Tibial artery (tissue), 4 donors: ENCODE measurements at regions not wholly inside any gene's neighbourhood (a gene's known extent, or its start where the extent isn't known, plus 50 kb on each side); places are given as distances from the start of the nearest gene placed in this dataset.

Experiments used
- DNase-seq, 2 donors: peaks; one replicate each; pipeline ENCODE4 v3.0.0-alpha.2; 2019
- H3K27ac ChIP-seq, 2 donors: fragments of 200-600 bp; sonication (generic) in 1 of 2; 1 replicate in 1 of 2; 2 replicates in 1 of 2; pipeline ENCODE4 v1.5.1; 2018 to 2019; ENCODE audit warnings: mild to moderate bottlenecking in 1 of 2
- H3K27me3 ChIP-seq, 2 donors: fragments of 200-600 bp; sonication (generic) in 1 of 2; one replicate each; pipeline versions ENCODE4 v1.5.1 to v1.6.0; 2016 to 2019
- H3K36me3 ChIP-seq, 3 donors: fragments of 200-600 bp; sonication (generic) in 2 of 3; one replicate each; pipeline ENCODE4 v1.5.1; 2016 to 2019; ENCODE audit warnings: mild to moderate bottlenecking in 2 of 3
- H3K4me1 ChIP-seq, 4 donors: fragments of 200-600 bp; sonication (generic) in 2 of 4; 1 replicate in 3 of 4; 2 replicates in 1 of 4; pipeline ENCODE4 v1.5.1; 2016 to 2019
- H3K4me3 ChIP-seq, 2 donors: fragments of 200-600 bp; sonication (generic) in 1 of 2; 1 replicate in 1 of 2; 2 replicates in 1 of 2; pipeline ENCODE4 v1.5.1; 2018 to 2019; ENCODE audit warnings: mild to moderate bottlenecking in 2 of 2
- H3K9me3 ChIP-seq, 3 donors: fragments of 200-600 bp; sonication (generic) in 1 of 3; one replicate each; pipeline ENCODE4 v1.5.1; 2016 to 2019
- intact Hi-C: fragments of 100-400 bp; cut with DNase I; formaldehyde crosslinking; loops from one replicate; pipeline ENCODE4 v1.15.0; 2023; ENCODE audit warnings: low total_unique reads
- TF ChIP-seq, protein P1 (sequence below), 2 experiments: fragments of 200-600 bp in 1 of 2; fragments of 450-650 bp in 1 of 2; IDR thresholded peaks; one replicate each; pipeline ENCODE4 v1.5.1; 2017 to 2019; ENCODE audit warnings: antibody characterized with exemption in 2 of 2, mild to moderate bottlenecking in 1 of 2, moderate library complexity in 1 of 2

DNA sequence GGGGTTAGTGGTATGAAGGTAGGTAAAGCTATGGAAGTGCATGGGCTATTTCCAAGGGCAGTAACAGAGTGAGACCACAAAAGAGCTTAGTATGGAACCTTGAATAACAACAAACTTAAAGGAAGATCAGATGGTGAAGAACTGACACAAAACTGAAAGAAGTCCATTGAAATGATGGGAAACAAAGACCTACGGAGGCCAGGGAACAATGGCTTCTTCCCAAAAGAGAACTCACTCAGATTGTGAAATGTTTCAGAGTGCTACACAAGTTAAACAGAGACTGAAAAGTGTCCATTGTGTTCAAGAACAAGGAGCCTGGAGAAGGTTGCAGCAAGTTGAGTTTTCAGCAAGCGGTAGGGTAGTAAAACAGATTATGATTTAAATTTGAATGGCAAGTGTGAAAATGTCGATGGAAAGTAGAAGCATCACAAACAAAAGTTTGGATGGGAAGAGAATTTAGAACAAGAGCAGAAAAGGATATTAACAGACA, 700.0 kb upstream of the NXPH2 start:
- Histone ChIP-seq H3K9me3 (no peaks in the 10 kb centered on the region), H3K4me3 (no peak overlapping the region), H3K36me3 (no peaks in the 10 kb centered on the region), H3K4me1 (no peaks in the 10 kb centered on the region), H3K27ac (no peak overlapping the region), H3K27me3 (no peaks in the 10 kb centered on the region)
- no peak for DNase-seq
- TF ChIP-seq, protein P1, sequence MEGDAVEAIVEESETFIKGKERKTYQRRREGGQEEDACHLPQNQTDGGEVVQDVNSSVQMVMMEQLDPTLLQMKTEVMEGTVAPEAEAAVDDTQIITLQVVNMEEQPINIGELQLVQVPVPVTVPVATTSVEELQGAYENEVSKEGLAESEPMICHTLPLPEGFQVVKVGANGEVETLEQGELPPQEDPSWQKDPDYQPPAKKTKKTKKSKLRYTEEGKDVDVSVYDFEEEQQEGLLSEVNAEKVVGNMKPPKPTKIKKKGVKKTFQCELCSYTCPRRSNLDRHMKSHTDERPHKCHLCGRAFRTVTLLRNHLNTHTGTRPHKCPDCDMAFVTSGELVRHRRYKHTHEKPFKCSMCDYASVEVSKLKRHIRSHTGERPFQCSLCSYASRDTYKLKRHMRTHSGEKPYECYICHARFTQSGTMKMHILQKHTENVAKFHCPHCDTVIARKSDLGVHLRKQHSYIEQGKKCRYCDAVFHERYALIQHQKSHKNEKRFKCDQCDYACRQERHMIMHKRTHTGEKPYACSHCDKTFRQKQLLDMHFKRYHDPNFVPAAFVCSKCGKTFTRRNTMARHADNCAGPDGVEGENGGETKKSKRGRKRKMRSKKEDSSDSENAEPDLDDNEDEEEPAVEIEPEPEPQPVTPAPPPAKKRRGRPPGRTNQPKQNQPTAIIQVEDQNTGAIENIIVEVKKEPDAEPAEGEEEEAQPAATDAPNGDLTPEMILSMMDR (IDR thresholded peaks at IDR 0.05): no peak
- intact Hi-C loops: no loop called here

DNA sequence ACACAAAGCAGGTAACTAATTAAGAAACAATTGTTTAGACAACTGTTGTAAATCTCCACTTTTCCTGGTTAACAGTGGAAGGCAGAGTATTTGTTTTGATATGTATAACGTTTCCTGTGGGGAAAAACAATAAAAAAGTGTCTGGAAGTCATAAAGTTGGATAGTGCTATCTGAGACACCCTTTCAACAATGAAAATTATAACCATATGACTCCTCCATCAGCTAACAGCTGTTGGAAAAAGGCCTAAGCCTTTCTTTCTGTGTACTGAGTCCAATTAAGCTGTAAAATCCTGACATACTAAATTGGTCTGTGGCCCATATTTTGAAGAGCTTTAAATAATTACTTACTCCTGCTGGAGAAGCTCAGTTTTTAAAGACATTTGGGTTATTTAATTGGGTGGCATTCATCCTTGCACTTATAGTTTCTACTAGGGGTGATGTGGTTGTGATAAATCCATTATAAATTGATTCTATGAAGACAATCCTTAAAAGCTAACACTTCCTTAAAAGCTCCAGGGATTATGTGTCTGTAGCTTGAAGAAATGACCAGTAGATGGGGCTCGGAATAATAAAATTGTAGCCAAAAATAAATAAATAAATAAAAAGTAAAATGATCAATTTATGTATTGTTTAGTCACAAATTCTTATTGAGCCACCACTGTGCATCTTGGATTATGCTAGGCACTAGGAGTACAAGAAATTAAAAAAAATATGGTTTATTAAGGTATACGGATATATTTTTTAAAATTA, 698.1 kb upstream of the NXPH2 start:
- H3K4me3 ChIP-seq: no peak overlapping the region
- H3K36me3 ChIP-seq: no peaks in the 10 kb centered on the region
- no peak for DNase-seq
- no peak overlapping the region for H3K27ac ChIP-seq
- no peaks in the 10 kb centered on the region for H3K9me3 ChIP-seq
- intact Hi-C loops: no loop called here
- no peaks in the 10 kb centered on the region for H3K27me3 ChIP-seq
- TF ChIP-seq, protein P1 (IDR thresholded peaks at IDR 0.05): no peak
- H3K4me1 ChIP-seq: no peaks in the 10 kb centered on the region

DNA sequence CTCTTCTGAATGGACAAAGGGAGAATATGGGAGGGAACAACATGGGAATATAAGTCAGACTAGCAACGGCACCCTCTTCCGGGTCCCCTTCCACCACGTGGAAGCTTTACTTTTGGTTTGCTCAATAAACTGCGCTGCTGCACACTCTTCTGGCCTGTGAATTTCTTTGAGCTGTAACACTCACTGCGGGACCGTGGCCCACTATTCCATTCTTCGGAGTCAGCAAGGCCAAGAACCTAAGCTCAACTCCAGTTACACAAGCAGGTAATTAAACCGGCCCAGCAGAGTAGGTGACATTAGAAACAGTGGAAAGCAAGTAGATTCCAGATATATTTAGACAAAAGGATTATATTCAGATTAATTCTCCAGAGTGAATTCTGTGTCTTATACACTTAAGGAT, 697.4 kb upstream of the NXPH2 start:
- Histone ChIP-seq H3K4me1 (no peaks in the 10 kb centered on the region), H3K4me3 (no peak overlapping the region), H3K27me3 (no peaks in the 10 kb centered on the region), H3K36me3 (no peaks in the 10 kb centered on the region), H3K9me3 (no peaks in the 10 kb centered on the region), H3K27ac (no peak overlapping the region)
- DNase-seq: no peak
- TF ChIP-seq, protein P1 (IDR thresholded peaks at IDR 0.05): no peak
- intact Hi-C loops: no loop called here

DNA sequence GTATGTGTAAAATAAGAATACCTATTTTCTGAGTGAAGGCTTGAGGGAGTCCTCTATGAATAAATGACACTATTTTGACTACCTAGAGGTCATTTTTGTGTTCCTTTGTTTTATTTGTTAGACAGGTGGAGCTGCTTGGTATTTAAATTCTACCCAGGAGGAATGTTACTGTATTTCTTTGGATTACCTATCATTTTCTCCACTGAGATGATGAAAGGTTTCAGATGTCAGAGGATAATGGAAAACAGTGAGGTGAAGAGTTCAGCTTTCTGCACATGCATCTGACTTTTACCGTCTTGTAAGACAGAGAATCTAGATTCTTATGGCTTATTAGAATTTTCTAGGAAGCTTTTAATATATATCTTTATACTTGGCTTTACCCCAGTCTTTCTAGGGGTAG, 689.8 kb upstream of the NXPH2 start:
- no peaks in the 10 kb centered on the region for H3K27me3 ChIP-seq
- intact Hi-C loops: no loop called here
- H3K9me3 ChIP-seq: no peaks in the 10 kb centered on the region
- H3K27ac ChIP-seq: no peak overlapping the region
- no peak for DNase-seq
- no peak overlapping the region for H3K4me3 ChIP-seq
- TF ChIP-seq, protein P1 (IDR thresholded peaks at IDR 0.05): no peak
- no peaks in the 10 kb centered on the region for H3K36me3 ChIP-seq
- H3K4me1 ChIP-seq: no peaks in the 10 kb centered on the region

DNA sequence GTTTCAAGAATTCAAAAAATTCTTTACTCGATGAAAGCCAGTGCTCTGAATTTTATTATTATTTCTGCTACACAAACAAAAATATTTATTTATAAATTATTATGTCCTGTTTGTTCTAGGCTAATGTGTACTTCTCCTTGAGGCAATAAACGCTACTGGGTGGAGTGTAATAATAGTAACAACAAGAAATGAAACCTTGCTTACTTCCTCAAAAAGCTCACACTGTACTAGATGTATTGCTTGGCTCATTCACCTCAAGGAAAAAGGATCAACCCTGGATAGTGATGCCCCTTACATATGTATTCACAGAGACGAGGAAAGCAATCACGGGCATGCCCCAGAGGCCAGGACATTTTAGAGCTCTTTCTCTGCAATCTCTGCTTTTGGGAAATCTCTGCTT, 685.6 kb upstream of the NXPH2 start:
- TF ChIP-seq, protein P1 (IDR thresholded peaks at IDR 0.05): no peak
- Histone ChIP-seq H3K27me3 (no peaks in the 10 kb centered on the region), H3K27ac (no peak overlapping the region), H3K9me3 (no peaks in the 10 kb centered on the region), H3K4me1 (no peaks in the 10 kb centered on the region), H3K36me3 (no peaks in the 10 kb centered on the region), H3K4me3 (no peak overlapping the region)
- DNase-seq: no peak
- intact Hi-C loops: no loop called here
